H1 (cell line): ENCODE measurements at regions not wholly inside any gene's neighbourhood (a gene's known extent, or its start where the extent isn't known, plus 50 kb on each side); places are given as distances from the start of the nearest gene placed in this dataset.

Experiments
- CTCF ChIA-PET: fragments of 300-600 bp; sonication (Branson Sonifier 250); formaldehyde crosslinking; loops from one replicate; lab custom pipeline; 2021; ENCODE audit not compliant: partially characterized antibody; lab: Charles Lee
- POLR2A ChIA-PET: fragments of 300-600 bp; sonication (Branson Sonifier 250); formaldehyde crosslinking; loops from one replicate; lab custom pipeline; 2021; ENCODE audit warnings: inconsistent platforms; ENCODE audit not compliant: partially characterized antibody; lab: Charles Lee
- DNase-seq, 2 experiments: peaks; one replicate each; pipeline versions ENCODE4 v3.0.0 to v3.0.0-alpha.2; 2010 to 2022; ENCODE audit warnings: low spot score in 2 of 2, low read depth in 1 of 2, mixed read lengths in 1 of 2
- FAIRE-seq: peaks from 2 replicates; lab custom pipeline; 2011; peaks lifted over from hg19 to GRCh38; lab: Jason Lieb, UNC
- H2AFZ ChIP-seq: 2 replicates; pipeline ENCODE4 v1.8.1; 2012; ENCODE audit warnings: low read length, inconsistent platforms
- H2AK5ac ChIP-seq: 2 replicates; pipeline ENCODE4 v1.6.1; 2013; ENCODE audit warnings: low read depth, low read length
- H2BK120ac ChIP-seq: replicated peaks from 2 replicates; pipeline ENCODE3; 2013; ENCODE audit warnings: low read depth, low read length, inconsistent platforms
- H2BK12ac ChIP-seq: 2 replicates; pipeline ENCODE4 v1.6.1; 2013; ENCODE audit warnings: low read depth, low read length
- H2BK15ac ChIP-seq: 2 replicates; pipeline ENCODE4 v1.6.1; 2013; ENCODE audit warnings: low read length
- H2BK20ac ChIP-seq: 2 replicates; pipeline ENCODE4 v1.6.1; 2013; ENCODE audit warnings: low read length
- H2BK5ac ChIP-seq: 2 replicates; pipeline ENCODE4 v1.6.1; 2013; ENCODE audit warnings: low read depth, low read length
- H3K14ac ChIP-seq: 2 replicates; pipeline ENCODE4 v1.6.1; 2013; ENCODE audit warnings: inconsistent platforms; ENCODE audit not compliant: insufficient read length
- H3K18ac ChIP-seq: 2 replicates; pipeline ENCODE4 v1.6.1; 2013; ENCODE audit warnings: low read length; ENCODE audit errors: extremely low read depth
- H3K23ac ChIP-seq: 2 replicates; pipeline ENCODE4 v1.6.1; 2013; ENCODE audit warnings: inconsistent platforms; ENCODE audit not compliant: insufficient read length
- H3K23me2 ChIP-seq: 2 replicates; pipeline ENCODE4 v1.6.1; 2013; ENCODE audit warnings: low read depth, low read length
- H3K27ac ChIP-seq: 2 replicates; pipeline ENCODE4 v1.6.1; 2011; ENCODE audit warnings: low read depth, low read length, inconsistent platforms
- H3K27me3 ChIP-seq, 4 experiments: replicated peaks in 1 of 4; 1 replicate in 1 of 4; 2 replicates in 3 of 4; pipeline versions ENCODE4 v1.6.1 to v1.8.1; 2011 to 2013; ENCODE audit warnings: low read length in 3 of 4, mild to moderate bottlenecking in 3 of 4, inconsistent platforms in 2 of 4, mixed read lengths in 2 of 4, moderate library complexity in 1 of 4; ENCODE audit not compliant: control insufficient read depth in 3 of 4, insufficient read depth in 3 of 4; ENCODE audit errors: extremely low read depth in 1 of 4
- H3K36me3 ChIP-seq, 4 experiments: 2 replicates each; pipeline versions ENCODE4 v1.6.1 to v1.8.1; 2011 to 2013; ENCODE audit warnings: mild to moderate bottlenecking in 4 of 4, low read length in 3 of 4, moderate library complexity in 2 of 4, control low read depth in 1 of 4, inconsistent platforms in 1 of 4; ENCODE audit not compliant: insufficient read depth in 4 of 4, control insufficient read depth in 2 of 4
- H3K4ac ChIP-seq: replicated peaks from 2 replicates; pipeline ENCODE3; 2013; ENCODE audit warnings: low read length, low read depth, mixed read lengths, inconsistent platforms; ENCODE audit not compliant: insufficient read length
- H3K4me1 ChIP-seq, 4 experiments: replicated peaks in 1 of 4; 1 replicate in 1 of 4; 2 replicates in 3 of 4; pipeline versions ENCODE4 v1.6.1 to v1.8.1; 2011 to 2013; ENCODE audit warnings: low read length in 3 of 4, inconsistent platforms in 2 of 4, mixed read lengths in 1 of 4; ENCODE audit not compliant: insufficient read depth in 4 of 4, control insufficient read depth in 3 of 4
- H3K4me2 ChIP-seq, 2 experiments: 2 replicates each; pipeline versions ENCODE4 v1.6.1 to v1.8.1; 2011 to 2013; ENCODE audit warnings: low read depth in 2 of 2, low read length in 2 of 2, control low read depth in 1 of 2, inconsistent platforms in 1 of 2, mild to moderate bottlenecking in 1 of 2; ENCODE audit not compliant: insufficient read depth in 1 of 2
- H3K4me3 ChIP-seq, 4 experiments: fragments of 200-600, 300-600 bp in 1 of 4; sonication (generic), shearing (Covaris generic), sonication (Bioruptor Twin) in 1 of 4; 2 replicates each; pipeline versions ENCODE4 v1.5.1 to v1.8.1; 2011 to 2016; ENCODE audit warnings: low read length in 4 of 4, low read depth in 3 of 4, control low read depth in 2 of 4, inconsistent platforms in 2 of 4, mild to moderate bottlenecking in 2 of 4, mixed read lengths in 1 of 4, moderate library complexity in 1 of 4; ENCODE audit not compliant: insufficient read depth in 2 of 4; ENCODE audit errors: extremely low read depth in 1 of 4
- H3K56ac ChIP-seq: replicated peaks from 2 replicates; pipeline ENCODE3; 2013; ENCODE audit warnings: low read depth, mild to moderate bottlenecking, mixed read lengths, low read length, inconsistent platforms; ENCODE audit not compliant: insufficient read length
- H3K79me1 ChIP-seq: 2 replicates; pipeline ENCODE4 v1.6.1; 2013; ENCODE audit warnings: low read depth, low read length, control low read depth
- H3K79me2 ChIP-seq, 2 experiments: 2 replicates each; pipeline versions ENCODE4 v1.6.1 to v1.8.1; 2012 to 2013; ENCODE audit warnings: low read length in 2 of 2, mild to moderate bottlenecking in 2 of 2, inconsistent platforms in 1 of 2; ENCODE audit not compliant: insufficient read depth in 2 of 2, control insufficient read depth in 1 of 2
- H3K9ac ChIP-seq, 4 experiments: replicated peaks in 1 of 4; 1 replicate in 1 of 4; 2 replicates in 3 of 4; pipeline versions ENCODE4 v1.6.1 to v1.8.1; 2011 to 2013; ENCODE audit warnings: low read depth in 3 of 4, low read length in 3 of 4, control low read depth in 2 of 4, mild to moderate bottlenecking in 2 of 4, moderate library complexity in 2 of 4, inconsistent platforms in 1 of 4; ENCODE audit errors: extremely low read depth in 1 of 4
- H3K9me3 ChIP-seq, 2 experiments: 2 replicates each; pipeline versions ENCODE4 v1.6.1 to v1.8.1; 2012 to 2013; ENCODE audit warnings: mild to moderate bottlenecking in 2 of 2, moderate library complexity in 2 of 2, control low read depth in 1 of 2, inconsistent platforms in 1 of 2, low read depth in 1 of 2, low read length in 1 of 2, mixed read lengths in 1 of 2; ENCODE audit not compliant: insufficient read depth in 2 of 2
- H4K20me1 ChIP-seq, 2 experiments: replicated peaks in 1 of 2; 2 replicates each; pipeline versions ENCODE3 to v1.8.1; 2011 to 2013; ENCODE audit warnings: inconsistent platforms in 2 of 2, low read length in 2 of 2, mild to moderate bottlenecking in 1 of 2; ENCODE audit not compliant: insufficient read depth in 2 of 2, control insufficient read depth in 1 of 2
- H4K5ac ChIP-seq: 2 replicates; pipeline ENCODE4 v1.6.1; 2013; ENCODE audit warnings: low read length, low read depth, mixed read lengths, inconsistent platforms; ENCODE audit not compliant: insufficient read length
- H4K8ac ChIP-seq: 2 replicates; pipeline ENCODE4 v1.8.0; 2013; ENCODE audit warnings: mild to moderate bottlenecking, moderate library complexity, low read length, inconsistent platforms; ENCODE audit not compliant: insufficient read depth; ENCODE audit errors: extremely low read depth
- H4K91ac ChIP-seq: replicated peaks from 2 replicates; pipeline ENCODE3; 2013; ENCODE audit warnings: low read length, mixed read lengths, inconsistent platforms; ENCODE audit not compliant: insufficient read length
- RFX5 ChIP-seq: IDR thresholded peaks from 2 replicates; pipeline ENCODE4 v1.6.1; 2011; ENCODE audit warnings: low read depth, low read length, improper control_type of control experiment, borderline replicate concordance
- SIX5 ChIP-seq: IDR thresholded peaks from 2 replicates; pipeline ENCODE4 v1.6.1; 2011; ENCODE audit warnings: mild to moderate bottlenecking, low read depth, low read length
- SP1 ChIP-seq: IDR thresholded peaks from 2 replicates; pipeline ENCODE4 v1.6.1; 2011; ENCODE audit warnings: low read depth, low read length
- TF ChIP-seq, protein P1 (sequence below): IDR thresholded peaks from 2 replicates; pipeline ENCODE4 v1.6.1; 2012; ENCODE audit warnings: low read length, inconsistent platforms

DNA sequence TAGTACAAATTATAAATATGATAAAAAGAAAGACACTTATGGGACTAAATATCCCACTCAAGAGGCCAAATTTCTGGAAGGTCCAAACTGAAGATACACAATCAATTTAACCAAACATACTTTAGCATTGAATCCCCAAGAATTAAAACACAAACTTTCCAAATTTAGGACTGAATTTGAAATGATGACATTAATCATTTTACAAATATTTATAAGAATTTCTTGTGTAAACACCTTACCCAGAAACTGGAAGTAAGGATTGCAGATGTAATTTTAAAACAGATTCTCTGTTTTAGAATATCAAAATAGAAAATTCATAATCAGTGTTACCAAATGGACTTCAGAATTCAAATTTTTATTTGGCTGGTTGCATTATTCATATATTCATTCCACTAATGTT lies 588.2 kb upstream of the KCND2 start:
- TF ChIP-seq SP1 (no peak), SIX5 (no peak), RFX5 (no peak)
- TF ChIP-seq, protein P1, sequence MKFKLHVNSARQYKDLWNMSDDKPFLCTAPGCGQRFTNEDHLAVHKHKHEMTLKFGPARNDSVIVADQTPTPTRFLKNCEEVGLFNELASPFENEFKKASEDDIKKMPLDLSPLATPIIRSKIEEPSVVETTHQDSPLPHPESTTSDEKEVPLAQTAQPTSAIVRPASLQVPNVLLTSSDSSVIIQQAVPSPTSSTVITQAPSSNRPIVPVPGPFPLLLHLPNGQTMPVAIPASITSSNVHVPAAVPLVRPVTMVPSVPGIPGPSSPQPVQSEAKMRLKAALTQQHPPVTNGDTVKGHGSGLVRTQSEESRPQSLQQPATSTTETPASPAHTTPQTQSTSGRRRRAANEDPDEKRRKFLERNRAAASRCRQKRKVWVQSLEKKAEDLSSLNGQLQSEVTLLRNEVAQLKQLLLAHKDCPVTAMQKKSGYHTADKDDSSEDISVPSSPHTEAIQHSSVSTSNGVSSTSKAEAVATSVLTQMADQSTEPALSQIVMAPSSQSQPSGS: no peak
- Histone ChIP-seq H3K36me3 (no peaks in the 10 kb centered on the region), H3K23me2 (no peaks in the 10 kb centered on the region), H3K56ac (no peak overlapping the region), H3K4me1 (no peaks in the 10 kb centered on the region), H2BK12ac (no peak overlapping the region), H3K79me2 (no peaks in the 10 kb centered on the region), H3K14ac (no peak overlapping the region), H3K9ac (no peak overlapping the region), H4K91ac (no peak overlapping the region), H4K5ac (no peak overlapping the region), H3K18ac (no peak overlapping the region), H4K20me1 (no peaks in the 10 kb centered on the region), H2BK120ac (no peak overlapping the region), H3K23ac (no peak overlapping the region), H2AFZ (no peak overlapping the region), H2BK5ac (no peak overlapping the region), H3K27ac (no peak overlapping the region), H3K4ac (no peak overlapping the region), H2BK15ac (no peak overlapping the region), H3K79me1 (no peaks in the 10 kb centered on the region), H3K27me3 (no peaks in the 10 kb centered on the region; a peak in 1 of 7 replicates), H3K9me3 (no peaks in the 10 kb centered on the region), H2AK5ac (no peak overlapping the region), H3K4me3 (no peak overlapping the region), H2BK20ac (no peak overlapping the region), H3K4me2 (no peak overlapping the region), H4K8ac (no peak overlapping the region)
- POLR2A ChIA-PET: no interaction called here
- CTCF ChIA-PET: no interaction called here
- no peak for FAIRE-seq
- no peak for DNase-seq
